MM.1S (cell line): ENCODE measurements at regions not wholly inside any gene's neighbourhood (a gene's known extent, or its start where the extent isn't known, plus 50 kb on each side); places are given as distances from the start of the nearest gene placed in this dataset.

Experiments used
- DNase-seq: peaks from one replicate; pipeline ENCODE4 v3.0.0-alpha.2; 2015
- H2AFZ ChIP-seq: fragments of 300-600 bp; sonication (generic); 2 replicates; pipeline ENCODE4 v1.6.0; 2016; ENCODE audit warnings: antibody characterized with exemption, low read length
- H3F3A ChIP-seq: fragments of 300-600 bp; sonication (generic); 2 replicates; pipeline ENCODE4 v1.6.1; 2016; ENCODE audit warnings: mild to moderate bottlenecking, antibody characterized with exemption, low read length, moderate library complexity, mixed read lengths; ENCODE audit not compliant: insufficient read depth
- H3K27ac ChIP-seq: fragments of 300-600 bp; sonication (generic); 2 replicates; pipeline ENCODE4 v1.5.1; 2016; ENCODE audit warnings: mild to moderate bottlenecking, low read length
- H3K27me3 ChIP-seq: fragments of 300-600 bp; sonication (generic); replicated peaks from 2 replicates; pipeline ENCODE4 v1.6.0; 2016; ENCODE audit warnings: low read length; ENCODE audit not compliant: insufficient read depth
- H3K36me3 ChIP-seq: fragments of 300-600 bp; sonication (generic); replicated peaks from 2 replicates; pipeline ENCODE4 v1.6.1; 2016; ENCODE audit warnings: mild to moderate bottlenecking, low read length, mixed read lengths; ENCODE audit not compliant: insufficient read depth
- H3K4me1 ChIP-seq: fragments of 300-600 bp; sonication (generic); 2 replicates; pipeline ENCODE4 v1.6.1; 2016; ENCODE audit warnings: low read length, mixed read lengths
- H3K4me2 ChIP-seq: fragments of 300-600 bp; sonication (generic); 2 replicates; pipeline ENCODE4 v1.6.0; 2016; ENCODE audit warnings: low read depth, low read length
- H3K4me3 ChIP-seq: fragments of 300-600 bp; sonication (generic); 2 replicates; pipeline ENCODE4 v1.5.1; 2016; ENCODE audit warnings: low read length, mixed read lengths
- H3K79me2 ChIP-seq: fragments of 300-600 bp; sonication (generic); 2 replicates; pipeline ENCODE4 v1.6.1; 2016; ENCODE audit warnings: mixed run types, low read length, mixed read lengths
- H3K9ac ChIP-seq: fragments of 300-600 bp; sonication (generic); 2 replicates; pipeline ENCODE4 v1.6.1; 2016; ENCODE audit warnings: low read length, mixed read lengths
- H3K9me2 ChIP-seq: fragments of 300-600 bp; sonication (generic); replicated peaks from 2 replicates; pipeline ENCODE4 v1.6.1; 2016; ENCODE audit warnings: mild to moderate bottlenecking, low read length, mixed read lengths; ENCODE audit not compliant: insufficient read depth
- H3K9me3 ChIP-seq: fragments of 300-600 bp; sonication (generic); replicated peaks from 2 replicates; pipeline ENCODE4 v1.6.1; 2016; ENCODE audit warnings: mild to moderate bottlenecking, low read length, mixed read lengths; ENCODE audit not compliant: insufficient read depth
- H4K20me1 ChIP-seq: fragments of 300-600 bp; sonication (generic); 2 replicates; pipeline ENCODE4 v1.6.1; 2016; ENCODE audit warnings: mild to moderate bottlenecking, low read length, moderate library complexity, mixed read lengths; ENCODE audit not compliant: insufficient read depth
- CTCF ChIP-seq: fragments of 300-600 bp; sonication (generic); IDR thresholded peaks from 2 replicates; pipeline ENCODE4 v1.5.1; 2016; ENCODE audit warnings: antibody characterized with exemption, low read length, mixed read lengths
- EZH2 ChIP-seq: fragments of 300-600 bp; sonication (generic); optimal IDR thresholded peaks from 2 replicates; pipeline ENCODE3; 2017; ENCODE audit warnings: low read depth, mild to moderate bottlenecking, antibody characterized with exemption, low read length, mixed read lengths
- EZH2phosphoT487 ChIP-seq: fragments of 300-600 bp; sonication (generic); IDR thresholded peaks from 2 replicates; pipeline ENCODE4 v1.6.1; 2018; ENCODE audit warnings: antibody characterized with exemption, low read length

- Histone ChIP-seq H3K27ac (no peak overlapping the region), H3K27me3 (no peaks in the 10 kb centered on the region), H3K9me2 (no peaks in the 10 kb centered on the region), H3F3A (no peaks in the 10 kb centered on the region), H3K9ac (no peak overlapping the region), H3K36me3 (no peaks in the 10 kb centered on the region), H3K9me3 (no peaks in the 10 kb centered on the region), H3K4me2 (no peak overlapping the region), H3K4me3 (no peak overlapping the region), H3K4me1 (no peaks in the 10 kb centered on the region), H3K79me2 (no peaks in the 10 kb centered on the region), H2AFZ (no peak overlapping the region), H4K20me1 (no peaks in the 10 kb centered on the region)
- DNase-seq, result no peak
- TF ChIP-seq CTCF (no peak), EZH2phosphoT487 (no peak), EZH2 (no peak)
Measured at GRCh38 chr20:22449188-22449973, 135.0 kb downstream of the FOXA2 start.

- Histone ChIP-seq H3K9me2 (no peaks in the 10 kb centered on the region), H2AFZ (no peak overlapping the region), H3K9ac (no peak overlapping the region), H4K20me1 (no peaks in the 10 kb centered on the region), H3K27me3 (no peaks in the 10 kb centered on the region), H3F3A (no peaks in the 10 kb centered on the region), H3K4me1 (no peaks in the 10 kb centered on the region), H3K27ac (no peak overlapping the region), H3K9me3 (no peaks in the 10 kb centered on the region), H3K36me3 (no peaks in the 10 kb centered on the region), H3K4me3 (no peak overlapping the region), H3K79me2 (no peaks in the 10 kb centered on the region), H3K4me2 (no peak overlapping the region)
- TF ChIP-seq EZH2, result no peak
- DNase-seq, result no peak
Measured at GRCh38 chr20:22447447-22447778, 137.0 kb downstream of the FOXA2 start.

GRCh38 chr20:22446613-22447446, 137.5 kb downstream of the FOXA2 start:
- Histone ChIP-seq H2AFZ (no peak overlapping the region), H3K9ac (no peak overlapping the region), H3K4me1 (no peaks in the 10 kb centered on the region), H3K4me2 (no peak overlapping the region), H3K4me3 (no peak overlapping the region), H3F3A (no peaks in the 10 kb centered on the region), H4K20me1 (no peaks in the 10 kb centered on the region), H3K27me3 (no peaks in the 10 kb centered on the region), H3K79me2 (no peaks in the 10 kb centered on the region), H3K36me3 (no peaks in the 10 kb centered on the region), H3K9me2 (no peaks in the 10 kb centered on the region), H3K27ac (no peak overlapping the region), H3K9me3 (no peaks in the 10 kb centered on the region)
- no peak for DNase-seq
- TF ChIP-seq EZH2phosphoT487 (no peak), EZH2 (no peak), CTCF (no peak)
